ENCODE measurements at regions not wholly inside any gene's neighbourhood (a gene's known extent, or its start where the extent isn't known, plus 50 kb on each side); places are given as distances from the start of the nearest gene placed in this dataset.
"Not testable (repeated sequence)": the region's sequence is repeated elsewhere in the genome, so short reads cannot be mapped to it uniquely, and the experiment has no call there.

DNA sequence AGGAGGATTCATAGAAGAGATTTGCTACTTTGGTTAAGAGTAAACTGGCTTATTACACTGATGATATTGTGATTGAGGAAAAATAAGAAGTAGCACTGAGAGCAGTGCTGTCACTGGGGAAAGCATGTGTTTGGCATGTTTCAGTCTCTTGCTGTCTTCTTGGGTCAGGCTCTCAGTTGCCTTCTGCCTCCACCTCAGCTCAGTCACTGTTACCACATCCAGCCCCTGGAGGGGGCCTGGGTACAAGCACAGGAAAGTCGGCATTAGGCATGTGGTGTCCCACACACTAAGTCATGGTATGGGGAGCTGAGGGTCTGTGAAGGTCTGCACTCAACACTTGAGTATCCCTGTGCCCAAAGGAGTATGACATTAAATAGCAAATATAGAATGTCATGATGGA is 958.3 kb upstream of the CDH9 start:
- DNase-seq, result no peak

DNA sequence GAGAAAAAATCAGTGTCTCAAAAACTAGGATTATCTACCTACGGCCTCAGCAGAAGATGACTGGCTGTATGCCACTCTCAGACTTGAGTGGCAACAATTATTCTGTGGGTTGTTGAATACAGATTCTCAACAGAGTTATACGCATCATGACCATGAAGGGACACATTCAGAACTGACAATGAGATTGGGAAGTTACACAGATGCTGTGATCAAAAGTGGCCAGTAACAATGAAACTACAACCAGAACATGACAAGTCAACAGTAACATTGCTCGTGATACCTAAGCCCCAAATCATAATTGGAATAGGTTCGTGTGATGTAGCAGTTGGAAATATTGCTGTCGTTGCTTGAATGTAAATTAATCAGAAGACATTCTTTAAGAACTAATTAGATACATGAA is 957.5 kb upstream of the CDH9 start:
- DNase-seq, result no peak

GRCh38 chr5:27978322-27978721 is 939.9 kb upstream of the CDH9 start:
- DNase-seq, result no peak

GRCh38 chr5:27969157-27969556 is 930.8 kb upstream of the CDH9 start:
- no peak for DNase-seq

DNA sequence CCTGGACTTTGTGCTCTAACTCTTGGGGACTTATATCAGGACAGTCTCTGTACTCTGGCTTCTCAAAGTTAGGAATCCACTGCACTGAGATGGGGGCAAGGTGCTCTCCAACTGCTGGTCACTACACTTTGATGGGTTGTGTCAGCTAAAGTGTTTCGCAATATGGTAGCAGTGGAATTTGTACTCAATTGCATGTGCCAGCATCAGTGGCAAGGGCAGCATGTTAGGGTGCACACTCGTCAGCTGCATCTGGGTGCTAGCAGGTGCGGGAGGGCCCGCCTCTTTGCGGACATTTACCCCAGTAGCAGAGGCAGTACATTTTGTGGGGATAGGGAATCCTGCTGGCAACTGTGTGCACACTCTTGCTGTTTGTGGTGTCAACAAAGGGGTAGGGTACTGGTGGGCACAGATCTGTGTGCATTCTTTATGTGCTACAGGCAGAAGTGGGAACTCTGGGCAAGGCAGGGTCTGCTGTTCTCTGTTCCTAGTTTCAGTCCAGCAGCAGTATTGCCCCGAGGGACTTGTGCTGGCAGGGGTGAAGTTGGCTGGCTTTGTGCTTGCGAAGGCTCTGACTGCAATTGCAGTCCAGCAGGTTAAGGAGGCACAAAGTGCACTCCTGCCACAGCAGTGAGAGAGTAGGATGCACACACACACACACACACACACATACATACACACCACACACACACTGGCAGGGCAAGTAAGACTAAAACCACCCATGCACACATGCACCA is 924.8 kb upstream of the CDH9 start:
- no peak for DNase-seq

GRCh38 chr5:27962198-27962597 is 923.8 kb upstream of the CDH9 start:
- no peak for DNase-seq

DNA sequence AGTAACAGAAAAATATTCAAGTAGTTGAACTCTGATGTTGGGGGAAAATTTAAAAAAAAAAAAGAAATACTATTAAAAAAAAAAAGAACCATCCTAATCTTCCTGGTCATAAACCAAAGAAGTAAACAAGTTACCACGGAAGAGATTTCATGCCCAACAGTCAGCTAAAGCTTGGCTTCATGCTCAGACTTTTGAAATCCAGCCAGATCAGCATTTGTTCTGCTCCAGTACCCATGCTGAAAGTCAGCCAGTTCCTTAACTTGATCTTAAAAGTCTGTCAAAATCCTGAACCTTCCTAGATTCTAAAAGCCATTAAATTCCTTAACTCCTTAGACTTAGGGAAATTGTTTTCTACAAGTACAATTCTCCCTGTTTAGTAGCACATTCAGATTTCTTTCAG is 908.7 kb upstream of the CDH9 start:
- no peak for DNase-seq

DNA sequence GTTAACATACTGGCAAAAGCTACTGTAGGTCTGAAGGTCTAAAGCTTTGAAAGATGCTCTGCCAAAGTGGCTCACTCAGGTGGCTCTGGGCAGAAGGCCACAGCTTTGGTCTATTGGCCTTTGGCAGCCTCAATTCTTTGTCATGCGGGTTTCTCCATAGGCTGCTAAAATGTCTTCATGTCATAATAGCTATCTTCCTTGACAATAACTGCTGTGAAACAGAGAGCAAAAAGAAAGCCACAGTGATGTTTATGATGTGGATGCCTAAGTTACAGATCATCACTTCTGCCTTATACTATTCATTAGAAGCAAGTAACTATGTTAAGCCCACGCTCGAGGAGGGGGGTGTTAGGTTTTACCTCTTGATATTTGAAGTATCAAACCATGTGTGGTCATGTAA is 906.1 kb upstream of the CDH9 start:
- DNase-seq, result no peak

GRCh38 chr5:27938989-27939388 is 900.6 kb upstream of the CDH9 start:
- DNase-seq, result no peak

- DNase-seq, result no peak
Observed at GRCh38 chr5:27928060-27928459, 889.7 kb upstream of the CDH9 start.

DNA sequence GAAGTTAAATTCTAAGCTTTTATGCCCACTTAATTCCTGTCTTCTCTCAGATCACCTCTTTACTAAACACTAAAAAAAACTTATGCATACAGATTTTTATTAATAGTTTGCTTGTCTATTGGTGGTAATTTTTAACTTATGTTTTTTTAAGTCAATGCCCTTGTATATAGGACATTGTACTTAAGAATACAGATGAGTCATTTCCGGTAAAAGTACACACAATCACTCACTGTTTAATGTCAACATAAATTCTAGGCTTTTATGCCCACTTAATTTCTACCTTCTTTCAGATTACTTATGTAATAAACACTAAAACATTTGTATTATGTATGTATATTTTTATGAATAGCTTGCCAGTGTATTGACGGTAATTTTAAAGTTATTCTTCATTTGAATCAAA is 872.8 kb upstream of the CDH9 start:
- no peak for DNase-seq

DNA sequence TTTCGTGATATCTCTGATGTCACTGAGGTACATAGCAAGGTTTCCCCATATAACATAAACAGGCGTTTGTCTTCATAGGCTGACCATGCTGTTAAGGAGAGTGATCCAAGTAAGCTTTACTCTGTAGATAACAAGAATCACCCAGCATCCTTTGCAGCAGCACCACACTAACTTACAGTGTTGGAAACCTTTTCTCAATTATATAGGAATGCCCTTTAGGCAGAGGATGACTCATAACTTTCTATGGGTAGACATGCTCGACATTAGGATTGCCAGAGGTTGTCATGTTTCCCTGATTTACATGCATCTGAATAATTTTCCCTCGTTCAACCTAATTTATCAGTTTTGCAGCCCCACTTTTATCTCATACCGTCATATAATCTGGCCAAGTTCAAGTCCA is 870.0 kb upstream of the CDH9 start:
- no peak for DNase-seq

GRCh38 chr5:27906931-27907601 is 868.7 kb upstream of the CDH9 start:
- no peak for DNase-seq

- no peak for DNase-seq
Observed at GRCh38 chr5:27906481-27906880, 868.1 kb upstream of the CDH9 start.

- no peak for DNase-seq
Observed at GRCh38 chr5:27900761-27901160, 862.4 kb upstream of the CDH9 start.

DNA sequence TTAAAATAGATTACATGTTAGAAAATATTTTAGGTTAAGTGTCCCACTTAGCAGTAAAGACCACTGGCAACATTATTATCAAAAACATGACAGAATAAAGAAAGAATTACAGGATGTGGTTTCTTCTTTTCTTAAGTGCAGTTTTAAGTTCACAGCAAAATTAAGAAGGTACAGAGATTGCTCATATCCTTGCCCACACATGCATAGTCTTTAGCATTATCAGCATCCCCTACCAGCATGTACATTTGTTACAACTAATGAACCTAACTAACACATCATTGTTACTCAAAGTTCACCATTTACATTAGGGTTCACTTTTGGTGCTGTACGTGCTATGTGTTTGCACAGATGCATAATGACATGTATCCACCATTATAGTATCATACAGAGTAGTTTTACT is 837.7 kb upstream of the CDH9 start:
- DNase-seq, result no peak

- DNase-seq, result no peak
Observed at GRCh38 chr5:27875148-27875547, 836.8 kb upstream of the CDH9 start.

GRCh38 chr5:27868292-27868691 is 829.9 kb upstream of the CDH9 start:
- no peak for DNase-seq

DNA sequence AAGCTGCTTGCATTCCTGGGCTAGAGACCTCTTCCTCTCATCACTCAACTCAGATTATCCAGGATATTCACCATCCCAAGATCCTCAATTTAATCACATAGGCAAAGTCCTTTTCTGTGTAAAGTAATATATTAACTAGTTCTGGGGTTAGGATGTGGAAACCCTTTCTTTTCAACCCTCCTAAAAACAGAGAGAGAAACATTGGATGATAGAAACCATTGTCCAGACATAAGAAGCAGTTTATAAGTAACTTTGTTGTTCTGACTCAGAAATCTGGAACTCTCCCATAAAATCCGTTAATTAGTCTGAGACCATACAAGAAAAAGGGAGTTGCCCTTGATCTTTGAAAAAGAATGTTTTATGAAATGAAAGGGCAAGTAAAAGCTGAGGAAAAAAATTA is 817.1 kb upstream of the CDH9 start:
- DNase-seq, result no peak

DNA sequence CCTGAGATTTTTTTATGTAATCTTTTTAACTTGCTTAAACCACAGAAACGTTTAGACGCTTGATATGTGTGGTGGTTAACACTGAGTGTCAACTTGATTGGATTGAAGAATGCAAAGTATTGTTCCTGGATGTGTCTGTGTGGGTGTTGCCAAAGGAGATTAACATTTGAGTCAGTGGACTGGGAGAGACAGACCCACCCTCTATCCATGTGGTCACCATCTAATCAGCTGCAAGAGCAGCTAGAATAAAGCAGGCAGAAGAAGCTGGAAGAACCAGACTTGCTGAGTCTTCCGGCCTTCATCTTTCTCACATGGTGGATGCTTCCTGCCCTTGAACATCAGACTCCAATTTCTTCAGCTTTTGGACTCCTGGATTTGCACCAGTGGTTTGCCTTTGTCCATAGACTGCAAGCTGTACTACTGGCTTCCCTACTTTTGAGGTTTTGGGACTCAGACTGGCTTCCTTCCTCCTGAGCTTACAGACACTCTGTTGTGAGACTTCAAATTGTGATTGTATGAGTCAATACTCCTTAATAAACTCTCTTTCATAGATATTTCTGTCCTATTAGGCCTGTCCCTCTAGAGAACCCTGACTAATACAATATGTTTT is 816.0 kb upstream of the CDH9 start:
- no peak for DNase-seq

DNA sequence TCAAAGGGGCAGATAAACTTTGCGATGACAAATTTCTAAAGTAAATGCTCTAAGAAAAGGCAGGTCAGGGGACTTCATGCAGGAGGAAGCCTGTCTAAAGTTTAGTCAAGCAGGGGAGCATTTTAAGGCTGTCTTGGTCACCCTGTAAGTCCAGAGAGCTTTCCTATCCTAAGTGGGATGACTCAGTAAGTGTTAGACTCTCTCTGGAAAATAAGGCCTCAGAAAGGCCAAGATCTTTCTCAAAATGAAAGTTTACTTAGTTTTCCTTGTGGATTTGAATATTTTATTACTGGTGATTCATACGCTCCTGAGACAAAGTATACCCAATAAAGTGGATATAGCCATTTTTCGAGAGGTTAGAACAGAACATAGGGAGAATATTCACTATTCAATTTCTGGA is 806.9 kb upstream of the CDH9 start:
- DNase-seq, result no peak

DNA sequence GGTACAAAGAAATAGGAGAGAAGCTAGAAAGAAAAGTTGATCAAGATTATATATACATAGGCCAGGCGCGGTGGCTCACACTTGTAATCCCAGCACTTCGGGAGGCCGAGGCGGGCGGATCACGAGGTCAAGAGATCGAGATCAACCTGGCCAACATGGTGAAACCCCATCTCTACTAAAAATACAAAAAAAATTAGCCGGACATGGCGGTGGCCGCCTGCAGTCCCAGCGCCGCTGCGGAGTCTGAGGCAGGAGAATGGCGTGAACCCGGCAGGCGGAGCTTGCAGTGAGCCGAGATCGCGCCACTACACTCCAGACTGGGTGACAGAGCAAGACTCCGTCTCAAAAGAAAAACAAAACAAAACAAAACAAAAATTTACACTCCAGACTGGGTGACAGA is 798.3 kb upstream of the CDH9 start:
- DNase-seq, result not testable (repeated sequence)

DNA sequence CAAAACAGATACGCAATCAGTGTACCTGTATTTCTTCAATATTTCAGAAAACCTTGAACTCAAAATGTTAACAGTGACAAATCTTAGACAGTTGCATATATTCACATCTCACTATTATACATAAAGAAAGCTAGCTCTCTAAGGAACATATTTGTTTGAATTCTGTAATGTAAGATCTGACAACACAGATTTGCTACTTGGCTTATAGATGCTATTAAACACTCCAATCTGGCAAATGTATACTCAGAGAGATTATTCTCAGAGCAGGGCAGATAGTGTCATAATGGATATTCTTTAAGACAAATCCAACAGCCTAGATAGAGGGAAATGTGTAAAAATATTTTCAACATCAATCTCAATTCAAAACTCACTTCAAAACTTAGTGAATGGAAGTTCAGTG is 794.5 kb upstream of the CDH9 start:
- DNase-seq, result no peak

DNA sequence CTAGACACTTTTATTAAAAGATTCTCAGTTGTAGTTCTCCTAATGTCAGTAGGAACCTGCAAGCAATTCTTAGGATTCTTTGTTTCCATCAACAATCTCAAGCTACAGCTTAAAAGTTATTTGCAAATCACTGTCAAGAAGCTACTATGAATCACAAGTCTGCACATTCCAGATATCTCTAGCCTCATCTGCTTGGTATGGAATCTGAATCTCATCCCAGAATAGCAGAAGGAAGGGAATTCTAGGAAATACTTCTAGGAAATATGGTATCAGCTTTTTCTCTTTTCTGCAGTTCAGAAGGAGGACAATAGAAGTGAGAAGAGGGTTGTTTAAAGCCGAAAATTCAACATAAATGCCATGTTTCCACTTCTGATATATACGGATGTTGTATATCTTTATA is 792.2 kb upstream of the CDH9 start:
- DNase-seq, result no peak

DNA sequence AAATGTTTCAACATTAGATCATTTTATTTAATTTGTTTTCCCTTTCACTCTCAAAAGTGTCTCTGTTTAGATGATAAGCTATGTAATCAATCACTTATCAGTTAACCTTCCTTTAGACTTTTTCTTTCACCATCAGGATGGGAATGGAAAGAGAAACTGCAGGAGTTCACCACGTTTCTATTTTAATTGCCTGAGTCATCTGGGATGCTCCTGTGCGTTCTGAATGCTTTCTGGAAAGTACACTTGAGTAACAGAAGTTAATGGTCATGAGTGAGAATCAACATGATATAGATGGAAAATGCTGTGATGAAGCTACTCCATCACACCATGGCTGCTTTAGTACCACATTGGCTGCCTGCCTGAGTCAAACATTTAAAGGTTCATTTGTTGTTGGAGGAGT is 783.3 kb upstream of the CDH9 start:
- no peak for DNase-seq
